NB4 (cell line): ENCODE measurements at regions not wholly inside any gene's neighbourhood (a gene's known extent, or its start where the extent isn't known, plus 50 kb on each side); places are given as distances from the start of the nearest gene placed in this dataset.
A peak's percentile ranks its signal among the peaks of the same experiment; 100 is the strongest.

Source experiments
- DNase-seq: peaks from one replicate; pipeline ENCODE4 v3.0.0; 2010; ENCODE audit warnings: low read depth
- H3K4me3 ChIP-seq: one replicate; pipeline ENCODE4 v1.5.1; 2011; ENCODE audit warnings: mild to moderate bottlenecking, low read depth, low read length, moderate library complexity
- MYC ChIP-seq: IDR thresholded peaks from 2 replicates; pipeline ENCODE4 v1.6.1; 2011; ENCODE audit warnings: low read depth, low read length
- POLR2A ChIP-seq: IDR thresholded peaks from 2 replicates; pipeline ENCODE4 v1.6.1; 2011; ENCODE audit warnings: mild to moderate bottlenecking; ENCODE audit not compliant: insufficient read length; ENCODE audit errors: extremely low read depth
- TF ChIP-seq, protein P1 (sequence below): IDR thresholded peaks from one replicate; pipeline ENCODE4 v1.5.1; 2012; ENCODE audit warnings: low read depth, low read length
- TF ChIP-seq, protein P2 (sequence below): IDR thresholded peaks from 2 replicates; pipeline ENCODE4 v1.6.1; 2011; ENCODE audit warnings: low read depth, low read length

- no peak overlapping the region for H3K4me3 ChIP-seq
- no peak for TF ChIP-seq MYC
- TF ChIP-seq, protein P1, sequence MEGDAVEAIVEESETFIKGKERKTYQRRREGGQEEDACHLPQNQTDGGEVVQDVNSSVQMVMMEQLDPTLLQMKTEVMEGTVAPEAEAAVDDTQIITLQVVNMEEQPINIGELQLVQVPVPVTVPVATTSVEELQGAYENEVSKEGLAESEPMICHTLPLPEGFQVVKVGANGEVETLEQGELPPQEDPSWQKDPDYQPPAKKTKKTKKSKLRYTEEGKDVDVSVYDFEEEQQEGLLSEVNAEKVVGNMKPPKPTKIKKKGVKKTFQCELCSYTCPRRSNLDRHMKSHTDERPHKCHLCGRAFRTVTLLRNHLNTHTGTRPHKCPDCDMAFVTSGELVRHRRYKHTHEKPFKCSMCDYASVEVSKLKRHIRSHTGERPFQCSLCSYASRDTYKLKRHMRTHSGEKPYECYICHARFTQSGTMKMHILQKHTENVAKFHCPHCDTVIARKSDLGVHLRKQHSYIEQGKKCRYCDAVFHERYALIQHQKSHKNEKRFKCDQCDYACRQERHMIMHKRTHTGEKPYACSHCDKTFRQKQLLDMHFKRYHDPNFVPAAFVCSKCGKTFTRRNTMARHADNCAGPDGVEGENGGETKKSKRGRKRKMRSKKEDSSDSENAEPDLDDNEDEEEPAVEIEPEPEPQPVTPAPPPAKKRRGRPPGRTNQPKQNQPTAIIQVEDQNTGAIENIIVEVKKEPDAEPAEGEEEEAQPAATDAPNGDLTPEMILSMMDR, result no peak
- DNase-seq, result no peak
These were observed 123.8 kb downstream of the WT1 start for GRCh38 chr11:32311346-32312065.

DNA sequence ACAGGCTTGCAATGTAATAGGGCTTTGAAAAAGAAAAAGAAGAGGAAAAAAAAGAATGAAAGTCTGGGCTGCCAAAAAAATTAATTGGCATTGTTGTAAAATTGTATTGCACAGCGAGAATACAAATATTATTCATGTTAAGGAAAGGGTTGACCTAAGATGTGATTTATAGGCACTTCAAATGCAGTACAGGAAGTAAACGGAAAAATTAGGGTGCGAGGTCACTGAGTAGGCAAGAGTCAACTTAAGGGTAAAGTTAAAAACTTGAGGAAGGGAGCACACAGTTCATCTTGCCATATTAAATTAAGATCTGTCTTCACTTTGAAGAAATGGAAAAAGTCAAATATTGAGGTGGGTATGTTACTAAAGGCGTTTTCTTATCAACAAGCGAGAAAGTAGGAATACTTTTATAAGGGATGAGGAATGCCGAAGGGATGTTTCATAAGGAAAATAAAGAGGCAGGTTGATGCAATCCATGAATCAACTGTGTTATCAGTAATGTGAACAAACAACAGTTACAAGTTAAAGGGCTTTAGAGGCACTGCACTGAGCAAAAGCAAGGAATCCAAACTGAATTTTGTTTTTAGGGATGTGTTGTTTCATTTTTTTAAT is 123.0 kb downstream of the WT1 start:
- no peak overlapping the region for H3K4me3 ChIP-seq
- no peak for TF ChIP-seq POLR2A
- TF ChIP-seq, protein P2, sequence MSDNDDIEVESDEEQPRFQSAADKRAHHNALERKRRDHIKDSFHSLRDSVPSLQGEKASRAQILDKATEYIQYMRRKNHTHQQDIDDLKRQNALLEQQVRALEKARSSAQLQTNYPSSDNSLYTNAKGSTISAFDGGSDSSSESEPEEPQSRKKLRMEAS, result no peak
- TF ChIP-seq, protein P1, result no peak
- no peak for TF ChIP-seq MYC
- DNase-seq, result no peak

DNA sequence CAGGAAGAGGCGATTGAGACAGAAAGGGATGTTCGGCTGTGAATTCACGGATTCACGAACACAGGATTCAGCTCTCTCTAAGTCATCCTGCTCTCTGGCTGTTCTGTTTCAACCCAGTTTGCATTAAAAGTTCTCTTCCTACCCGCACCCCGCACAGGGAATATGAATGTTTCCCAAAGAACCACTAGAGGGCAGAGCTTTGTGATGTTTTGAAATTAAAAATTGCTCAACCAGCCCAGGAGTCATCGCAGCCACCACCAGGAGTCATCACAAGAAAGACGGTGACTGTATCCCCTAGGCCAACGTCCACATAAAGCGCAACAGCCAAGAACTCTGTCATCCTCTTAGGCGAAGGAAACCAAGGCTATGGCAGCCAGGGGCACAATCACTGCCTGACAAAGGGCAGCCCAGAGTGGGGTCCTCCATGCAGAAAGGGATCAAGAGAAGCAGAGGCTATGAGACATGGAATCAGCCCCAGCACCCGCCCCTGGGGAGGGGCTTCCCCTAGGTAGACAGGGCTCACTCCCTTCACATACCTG is 122.4 kb downstream of the WT1 start:
- peak; percentile 81 for DNase-seq
- TF ChIP-seq MYC, result 0 out of 2 replicates have a peak, but pooled peaks have one; percentile 44
- TF ChIP-seq, protein P1, result peak; percentile 46
- TF ChIP-seq, protein P2, result no peak
- no peak overlapping the region for H3K4me3 ChIP-seq

DNA sequence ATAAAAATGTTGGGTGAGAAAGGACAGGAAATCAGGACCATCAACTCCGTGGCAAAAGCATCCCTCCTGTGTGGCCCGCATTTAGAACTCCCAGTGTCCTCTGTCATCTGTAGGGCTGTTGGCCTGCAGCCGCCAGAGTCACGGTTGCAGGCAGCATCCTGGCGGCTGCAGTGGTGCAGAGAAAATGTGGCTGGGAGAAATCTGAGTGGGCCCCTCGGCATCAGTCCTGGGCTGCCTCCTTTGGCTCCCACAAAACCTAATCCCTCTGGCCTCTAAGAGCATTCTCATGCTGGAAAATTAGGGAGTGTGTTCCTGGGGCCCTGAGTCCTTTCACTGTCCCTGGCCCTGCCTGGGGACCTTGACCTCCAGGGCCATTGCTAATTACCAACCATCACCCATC is 121.9 kb downstream of the WT1 start:
- no peak overlapping the region for H3K4me3 ChIP-seq
- TF ChIP-seq, protein P1, result peak; percentile 2
- TF ChIP-seq, protein P2, result no peak
- DNase-seq, result no peak

DNA sequence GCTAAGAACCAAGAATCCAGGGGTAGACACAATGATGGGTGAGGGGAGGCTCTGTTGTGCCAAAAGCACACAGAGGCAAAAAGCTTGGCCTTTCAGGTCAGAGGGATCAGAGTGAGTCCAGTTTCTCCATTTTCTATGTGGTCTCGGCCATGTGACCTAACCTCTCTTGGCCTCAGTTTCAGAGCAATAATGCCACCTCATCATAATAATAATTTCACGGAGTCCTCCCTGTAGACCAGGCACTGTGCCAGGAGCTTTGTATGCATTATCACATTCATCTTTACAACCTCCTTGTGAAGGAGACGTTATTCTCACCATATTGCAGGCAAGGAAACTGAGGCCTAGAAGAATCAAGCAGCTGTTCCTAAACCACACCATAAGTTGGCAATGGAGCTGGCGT is 120.2 kb downstream of the WT1 start:
- no peak overlapping the region for H3K4me3 ChIP-seq
- no peak for DNase-seq
- TF ChIP-seq POLR2A (no peak), MYC (no peak)
- TF ChIP-seq, protein P2, result no peak
- TF ChIP-seq, protein P1, result no peak

DNA sequence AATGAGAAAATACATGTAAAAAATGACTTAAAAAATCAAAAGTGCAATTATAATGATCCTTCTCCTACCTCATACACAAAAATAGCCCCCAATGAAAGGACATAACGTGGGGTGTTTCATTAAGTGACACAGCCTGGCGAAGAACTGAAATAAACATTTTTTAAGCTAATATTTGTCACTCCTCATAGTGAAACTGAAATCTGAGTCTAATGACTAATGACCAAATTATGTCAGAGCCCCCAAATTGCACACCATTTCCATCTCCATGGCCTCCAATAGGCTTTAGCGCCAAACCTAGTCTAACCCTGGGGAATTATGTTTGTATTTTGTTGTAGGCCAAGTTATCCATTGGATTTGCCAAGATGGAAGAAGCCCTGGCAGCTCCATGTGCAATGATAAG is 119.1 kb downstream of the WT1 start:
- TF ChIP-seq, protein P2, result no peak
- TF ChIP-seq POLR2A (no peak), MYC (no peak)
- TF ChIP-seq, protein P1, result no peak
- DNase-seq, result no peak
- H3K4me3 ChIP-seq, result no peak overlapping the region
